ENCODE measurements at regions not wholly inside any gene's neighbourhood (a gene's known extent, or its start where the extent isn't known, plus 50 kb on each side); places are given as distances from the start of the nearest gene placed in this dataset.

DNA sequence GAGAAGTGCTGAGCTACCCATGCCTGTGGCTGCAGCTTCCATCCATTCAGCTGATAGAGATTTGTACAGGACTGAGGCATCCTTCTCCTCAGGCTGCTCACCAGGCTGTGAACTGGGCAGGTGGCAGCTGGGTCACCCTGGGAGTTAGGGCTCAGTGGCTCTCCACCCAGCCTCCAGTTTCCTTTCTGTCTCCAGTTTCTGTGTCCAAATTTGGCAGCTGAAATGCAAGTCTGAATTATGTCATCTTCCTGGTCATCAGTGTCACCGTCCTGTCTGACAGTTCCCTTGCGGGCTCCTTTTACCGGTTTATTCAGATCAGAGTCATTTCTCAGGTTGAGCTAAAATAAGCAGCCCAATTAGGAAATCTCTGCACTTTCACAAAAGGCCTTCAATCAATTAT, 93.3 kb downstream of the EDN1 start:
- Mint-ChIP-seq H3K27me3 (ENCODE audit: insufficient read depth) (no peaks in the 10 kb centered on the region), H3K9me3 (peaks cover 1% of the 10 kb centered on the region; the same call in 1 of the 2 replicates), H3K4me1 (ENCODE audit: low read depth) (peaks cover 38% of the 10 kb centered on the region), H3K4me3 (no peak overlapping the region), H3K27ac (no peak overlapping the region), H3K36me3 (ENCODE audit: low read depth) (peaks cover 4% of the 10 kb centered on the region; the same call in 1 of the 2 replicates)
- no peak for DNase-seq
- TF ChIP-seq, protein P1, sequence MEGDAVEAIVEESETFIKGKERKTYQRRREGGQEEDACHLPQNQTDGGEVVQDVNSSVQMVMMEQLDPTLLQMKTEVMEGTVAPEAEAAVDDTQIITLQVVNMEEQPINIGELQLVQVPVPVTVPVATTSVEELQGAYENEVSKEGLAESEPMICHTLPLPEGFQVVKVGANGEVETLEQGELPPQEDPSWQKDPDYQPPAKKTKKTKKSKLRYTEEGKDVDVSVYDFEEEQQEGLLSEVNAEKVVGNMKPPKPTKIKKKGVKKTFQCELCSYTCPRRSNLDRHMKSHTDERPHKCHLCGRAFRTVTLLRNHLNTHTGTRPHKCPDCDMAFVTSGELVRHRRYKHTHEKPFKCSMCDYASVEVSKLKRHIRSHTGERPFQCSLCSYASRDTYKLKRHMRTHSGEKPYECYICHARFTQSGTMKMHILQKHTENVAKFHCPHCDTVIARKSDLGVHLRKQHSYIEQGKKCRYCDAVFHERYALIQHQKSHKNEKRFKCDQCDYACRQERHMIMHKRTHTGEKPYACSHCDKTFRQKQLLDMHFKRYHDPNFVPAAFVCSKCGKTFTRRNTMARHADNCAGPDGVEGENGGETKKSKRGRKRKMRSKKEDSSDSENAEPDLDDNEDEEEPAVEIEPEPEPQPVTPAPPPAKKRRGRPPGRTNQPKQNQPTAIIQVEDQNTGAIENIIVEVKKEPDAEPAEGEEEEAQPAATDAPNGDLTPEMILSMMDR (IDR thresholded peaks at IDR 0.05) = no peak

DNA sequence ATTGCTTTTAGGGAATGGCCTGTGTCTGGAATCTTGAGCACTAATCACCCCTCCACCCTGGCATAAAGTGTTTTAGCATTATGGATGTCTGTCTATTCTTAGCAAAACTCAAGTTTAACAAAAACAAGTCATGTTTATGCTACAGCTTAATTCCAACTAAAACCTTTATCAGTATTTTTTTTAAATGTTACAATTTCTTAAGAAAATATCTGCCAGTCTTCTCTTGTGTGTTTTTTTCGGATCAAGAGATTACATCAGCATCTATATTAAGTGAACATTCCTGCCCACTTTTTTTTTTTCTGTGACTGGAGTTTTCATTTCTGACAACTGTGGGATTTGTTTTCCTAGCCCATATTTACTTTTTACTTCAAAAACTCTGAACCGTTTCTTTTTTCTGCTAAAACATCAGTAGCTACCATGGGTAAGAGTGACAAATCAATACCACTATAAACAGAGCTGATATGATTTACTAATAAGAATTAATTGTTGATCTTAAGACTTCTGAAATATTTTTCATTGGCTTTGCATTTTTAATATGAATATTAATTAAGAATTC, 94.3 kb downstream of the EDN1 start:
- Mint-ChIP-seq H3K27me3 (ENCODE audit: insufficient read depth) (no peaks in the 10 kb centered on the region), H3K4me3 (no peak overlapping the region), H3K4me1 (ENCODE audit: low read depth) (peaks cover 29% of the 10 kb centered on the region), H3K27ac (no peak overlapping the region), H3K9me3 (no peaks in the 10 kb centered on the region), H3K36me3 (ENCODE audit: low read depth) (no peaks in the 10 kb centered on the region)
- TF ChIP-seq, protein P1 (IDR thresholded peaks at IDR 0.05) = no peak
- DNase-seq = no peak

DNA sequence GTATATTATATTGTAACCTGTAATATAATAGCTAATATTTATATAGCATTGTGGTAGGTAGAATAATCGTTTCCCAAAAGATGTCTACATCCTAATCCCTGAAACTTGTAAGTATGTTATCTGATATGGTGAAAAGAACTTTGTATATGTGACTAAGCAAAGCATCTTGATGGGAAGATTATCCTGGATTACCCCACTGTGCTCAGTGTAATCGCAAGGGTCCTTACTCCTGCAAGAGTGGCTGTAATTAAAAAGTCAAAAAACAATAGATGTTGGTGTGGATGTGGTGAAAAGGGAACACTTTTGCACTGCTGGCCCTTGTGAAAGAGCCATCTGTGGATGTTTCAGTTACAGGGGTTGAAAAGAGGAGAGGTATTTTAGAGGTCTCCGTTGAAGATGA, 95.2 kb downstream of the EDN1 start:
- peaks cover 28% of the 10 kb centered on the region for H3K4me1 Mint-ChIP-seq (ENCODE audit: low read depth)
- no peaks in the 10 kb centered on the region for H3K9me3 Mint-ChIP-seq
- H3K36me3 Mint-ChIP-seq (ENCODE audit: low read depth) = no peaks in the 10 kb centered on the region
- TF ChIP-seq, protein P1 (IDR thresholded peaks at IDR 0.05) = no peak
- no peaks in the 10 kb centered on the region for H3K27me3 Mint-ChIP-seq (ENCODE audit: insufficient read depth)
- H3K4me3 Mint-ChIP-seq = no peak overlapping the region
- no peak for DNase-seq
- no peak overlapping the region for H3K27ac Mint-ChIP-seq

DNA sequence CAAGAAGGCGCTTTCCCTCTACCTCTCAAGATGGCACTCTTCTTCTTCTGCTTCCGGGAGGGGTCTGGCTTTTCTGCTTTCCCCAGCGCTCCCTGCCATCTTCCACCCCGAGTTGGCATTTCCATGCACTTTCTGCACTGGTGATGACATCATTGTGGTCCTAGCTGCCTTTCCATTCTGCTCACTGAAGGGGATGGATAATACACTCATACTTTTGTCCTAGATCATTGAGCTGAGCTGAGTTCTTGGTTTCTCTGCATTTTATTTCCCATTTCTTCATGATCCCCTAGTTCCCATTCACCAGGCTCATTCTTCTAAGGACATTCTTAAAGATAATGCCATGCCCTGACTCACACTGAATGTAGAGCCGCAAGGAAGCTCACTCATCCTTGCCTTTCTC, 96.7 kb downstream of the EDN1 start:
- Mint-ChIP-seq H3K4me1 (ENCODE audit: low read depth) (peaks cover 20% of the 10 kb centered on the region), H3K27me3 (ENCODE audit: insufficient read depth) (no peaks in the 10 kb centered on the region), H3K27ac (peak overlapping the region; percentile 15; the same call in 1 of the 2 replicates), H3K9me3 (no peaks in the 10 kb centered on the region), H3K4me3 (no peak overlapping the region), H3K36me3 (ENCODE audit: low read depth) (no peaks in the 10 kb centered on the region)
- TF ChIP-seq, protein P1 (IDR thresholded peaks at IDR 0.05) = no peak
- peak; percentile 28 for DNase-seq

DNA sequence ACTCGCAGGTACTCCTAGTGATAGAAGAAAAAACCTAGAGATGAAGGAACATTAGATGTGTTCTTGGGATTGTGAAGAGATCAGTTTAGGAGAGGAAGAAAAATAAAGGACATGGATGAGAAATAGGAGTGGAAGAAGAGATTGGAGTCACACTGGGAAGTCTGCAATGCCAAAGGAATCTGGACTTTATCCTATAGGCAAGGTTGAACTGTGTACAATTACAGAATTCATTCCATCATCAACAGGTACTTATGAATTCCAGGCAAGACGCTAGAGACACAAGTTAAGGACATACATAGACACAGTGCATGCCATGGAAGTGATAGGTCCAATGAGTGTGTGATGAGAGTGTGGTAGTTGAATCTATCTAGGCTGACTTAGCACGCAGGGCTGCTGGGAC, 101.3 kb downstream of the EDN1 start:
- no peak overlapping the region for H3K27ac Mint-ChIP-seq

More for the DNA sequence above, 101.3 kb downstream of the EDN1 start:
- DNase-seq = no peak
- Mint-ChIP-seq H3K4me1 (ENCODE audit: low read depth) (peaks cover 29% of the 10 kb centered on the region), H3K4me3 (no peak overlapping the region), H3K36me3 (ENCODE audit: low read depth) (no peaks in the 10 kb centered on the region), H3K27me3 (ENCODE audit: insufficient read depth) (no peaks in the 10 kb centered on the region), H3K9me3 (no peaks in the 10 kb centered on the region)
- TF ChIP-seq, protein P1 (IDR thresholded peaks at IDR 0.05) = no peak

Data from HFFc6 (cell line).